Epithelial cell of esophagus (primary cell): ENCODE measurements at regions not wholly inside any gene's neighbourhood (a gene's known extent, or its start where the extent isn't known, plus 50 kb on each side); places are given as distances from the start of the nearest gene placed in this dataset.

ENCODE experiments used
- DNase-seq: peaks from one replicate; pipeline ENCODE4 v3.0.0; 2010; ENCODE audit warnings: low read depth
- H3K4me3 ChIP-seq: 2 replicates; pipeline ENCODE4 v1.5.1; 2011; ENCODE audit warnings: mild to moderate bottlenecking, low read length, control low read depth
- CTCF ChIP-seq: IDR thresholded peaks from 2 replicates; pipeline ENCODE4 v1.5.1; 2011; ENCODE audit warnings: low read depth, mild to moderate bottlenecking, low read length, control low read depth, inconsistent platforms; ENCODE audit not compliant: insufficient read depth; ENCODE audit errors: missing control alignments

DNA sequence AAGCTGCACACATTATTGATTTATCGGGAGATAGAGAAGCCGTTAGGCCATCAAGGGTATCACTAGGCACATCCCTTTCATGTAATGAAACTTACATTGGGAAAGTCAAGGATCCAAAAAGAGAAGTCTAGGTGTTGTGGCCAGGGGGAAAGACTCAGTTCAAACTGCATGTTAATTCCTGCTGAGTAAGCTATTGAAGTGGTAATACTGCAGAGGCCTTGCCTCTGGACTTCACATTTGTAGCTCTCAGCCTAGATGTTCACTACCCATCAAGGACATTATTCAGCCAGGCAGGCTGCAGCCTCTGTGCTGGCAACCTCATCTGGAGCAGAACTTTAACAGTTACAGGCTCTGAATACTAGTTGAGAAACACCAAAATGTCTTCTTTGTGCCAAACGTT lies 2094.5 kb upstream of the AGA start:
- no peak overlapping the region for H3K4me3 ChIP-seq
- no peak for TF ChIP-seq CTCF
- no peak for DNase-seq

- TF ChIP-seq CTCF = no peak
- DNase-seq = no peak
- no peak overlapping the region for H3K4me3 ChIP-seq
Measured at GRCh38 chr4:179539641-179540040, 2097.4 kb upstream of the AGA start.

- no peak for DNase-seq
- H3K4me3 ChIP-seq = no peak overlapping the region
- TF ChIP-seq CTCF = no peak
Measured at GRCh38 chr4:179543771-179544170, 2101.5 kb upstream of the AGA start.

DNA sequence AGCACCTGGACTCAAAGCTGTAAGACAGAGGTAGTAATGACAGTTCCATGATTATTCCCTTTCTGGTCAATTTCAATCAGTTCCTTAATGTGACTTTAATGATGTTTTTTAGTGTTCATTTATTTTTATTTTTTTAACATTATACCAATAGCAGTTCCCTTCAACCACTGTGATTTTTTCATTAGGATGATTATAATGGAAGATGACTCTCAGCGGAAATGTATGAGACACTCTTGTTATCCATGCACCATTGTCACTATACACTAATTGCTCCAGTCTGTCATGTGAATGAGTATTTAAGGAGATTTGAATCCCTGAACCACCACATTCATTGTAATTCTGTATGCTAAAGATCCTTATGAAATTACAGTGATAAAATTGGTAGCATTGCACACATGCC lies 2102.3 kb upstream of the AGA start:
- no peak overlapping the region for H3K4me3 ChIP-seq
- DNase-seq = no peak
- TF ChIP-seq CTCF = no peak

DNA sequence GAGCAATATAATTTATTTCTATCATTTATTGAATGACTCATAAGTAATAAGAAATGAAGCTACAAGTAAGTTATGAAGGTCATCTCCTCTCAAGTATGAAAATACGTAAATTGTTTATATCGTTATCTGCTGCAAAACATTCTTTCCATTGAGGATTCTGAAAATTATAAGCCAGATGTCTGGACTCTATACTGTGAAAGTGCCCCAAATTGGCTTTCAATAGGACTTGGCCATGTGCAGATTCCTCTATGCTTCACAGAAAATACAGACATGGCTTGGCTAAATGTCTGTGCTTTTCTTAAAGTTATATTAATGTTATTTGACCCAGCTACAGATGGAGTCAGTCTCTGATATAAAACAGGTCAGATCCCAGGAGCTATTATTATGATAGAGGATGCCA lies 2109.9 kb upstream of the AGA start:
- DNase-seq = no peak

GRCh38 chr4:179563741-179564140 lies 2121.5 kb upstream of the AGA start:
- H3K4me3 ChIP-seq = no peak overlapping the region
- no peak for DNase-seq
- TF ChIP-seq CTCF = no peak

More for the DNA sequence above, 2109.9 kb upstream of the AGA start:
- TF ChIP-seq CTCF = no peak
- H3K4me3 ChIP-seq = no peak overlapping the region

DNA sequence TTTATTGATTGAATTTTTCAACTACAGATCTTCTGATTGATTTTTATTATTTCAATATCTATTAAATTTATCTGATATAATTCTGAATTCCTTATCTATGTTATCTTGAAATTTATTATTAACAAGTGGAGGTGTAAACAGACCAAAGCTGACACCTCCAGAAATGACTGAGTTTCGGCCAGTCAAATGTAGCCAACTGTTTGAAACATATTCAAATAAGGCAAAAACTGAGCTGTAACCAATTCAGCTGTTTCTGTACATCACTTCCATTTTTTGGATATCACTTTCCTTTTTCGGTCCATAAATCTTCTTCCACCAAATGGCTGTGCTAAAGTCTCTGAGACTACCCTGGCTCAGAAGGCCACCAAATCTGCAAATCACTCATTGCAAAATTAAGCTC lies 2127.3 kb upstream of the AGA start:
- no peak for TF ChIP-seq CTCF
- DNase-seq = no peak
- no peak overlapping the region for H3K4me3 ChIP-seq
